GM23338 (cell line): ENCODE measurements at regions not wholly inside any gene's neighbourhood (a gene's known extent, or its start where the extent isn't known, plus 50 kb on each side); places are given as distances from the start of the nearest gene placed in this dataset.
A peak's percentile ranks its signal among the peaks of the same experiment; 100 is the strongest.

ENCODE experiments used
- ATAC-seq: fragments of 200-7000 bp; cut with Tn5 transposase; 3 replicates; pipeline ENCODE4 v1.9.1; 2020
- DNase-seq: peaks from one replicate; pipeline ENCODE4 v3.0.0-alpha.2; 2015; ENCODE audit warnings: low spot score
- H2AFZ ChIP-seq: fragments of 200-600 bp; sonication (generic); 2 replicates; pipeline ENCODE4 v1.8.0; 2016; ENCODE audit warnings: antibody characterized with exemption, mild to moderate bottlenecking, moderate library complexity
- H3F3A ChIP-seq: fragments of 200-600 bp; sonication (generic); replicated peaks from 2 replicates; pipeline ENCODE4 v1.8.0; 2017; ENCODE audit warnings: antibody characterized with exemption, mixed run types, low read depth
- H3K27ac ChIP-seq: fragments of 200-600 bp; sonication (generic); 2 replicates; pipeline ENCODE4 v1.6.1; 2016; ENCODE audit warnings: low read depth
- H3K27me3 ChIP-seq: fragments of 200-600 bp; sonication (generic); 2 replicates; pipeline ENCODE4 v1.8.0; 2016; ENCODE audit warnings: mild to moderate bottlenecking, mixed run types, moderate library complexity; ENCODE audit not compliant: insufficient read depth
- H3K36me3 ChIP-seq: fragments of 200-600 bp; sonication (generic); 2 replicates; pipeline ENCODE4 v1.8.0; 2016; ENCODE audit warnings: mild to moderate bottlenecking; ENCODE audit not compliant: insufficient read depth
- H3K4me1 ChIP-seq: fragments of 200-600 bp; sonication (generic); 2 replicates; pipeline ENCODE4 v1.8.0; 2016; ENCODE audit warnings: mild to moderate bottlenecking, moderate library complexity; ENCODE audit not compliant: insufficient read depth
- H3K4me2 ChIP-seq: fragments of 200-600 bp; sonication (generic); 2 replicates; pipeline ENCODE4 v1.7.1; 2017; ENCODE audit warnings: mixed run types
- H3K4me3 ChIP-seq: fragments of 200-600 bp; sonication (generic); 2 replicates; pipeline ENCODE4 v1.6.1; 2016; ENCODE audit warnings: mixed run types
- H3K79me2 ChIP-seq: fragments of 200-600 bp; sonication (generic); replicated peaks from 2 replicates; pipeline ENCODE4 v1.8.0; 2017; ENCODE audit warnings: mild to moderate bottlenecking; ENCODE audit not compliant: insufficient read depth
- H3K9me2 ChIP-seq: fragments of 200-600 bp; sonication (generic); 2 replicates; pipeline ENCODE4 v1.8.0; 2017; ENCODE audit not compliant: insufficient read depth
- H4K20me1 ChIP-seq: fragments of 200-600 bp; sonication (generic); replicated peaks from 2 replicates; pipeline ENCODE4 v1.8.0; 2017; ENCODE audit warnings: mild to moderate bottlenecking; ENCODE audit not compliant: insufficient read depth
- H3K27ac Mint-ChIP-seq: 2 replicates; pipeline ENCODE4 v1.8.0; 2020; ENCODE audit warnings: inconsistent platforms, mild to moderate bottlenecking, moderate library complexity, mixed read lengths
- H3K27me3 Mint-ChIP-seq: 3 replicates; pipeline ENCODE4 v1.8.0; 2022; ENCODE audit warnings: low read depth, mild to moderate bottlenecking, moderate library complexity, mixed read lengths, inconsistent platforms; ENCODE audit not compliant: insufficient read depth, poor library complexity
- H3K36me3 Mint-ChIP-seq: 3 replicates; pipeline ENCODE4 v1.8.0; 2021; ENCODE audit warnings: low read depth, mild to moderate bottlenecking, inconsistent platforms, moderate library complexity, mixed read lengths
- H3K4me1 Mint-ChIP-seq: 3 replicates; pipeline ENCODE4 v1.8.0; 2020; ENCODE audit warnings: mild to moderate bottlenecking, inconsistent platforms, mixed read lengths
- H3K4me3 Mint-ChIP-seq: 3 replicates; pipeline ENCODE4 v1.8.0; 2021; ENCODE audit warnings: moderate library complexity, mild to moderate bottlenecking, inconsistent platforms, mixed read lengths
- H3K9me3 Mint-ChIP-seq: 3 replicates; pipeline ENCODE4 v1.8.0; 2020; ENCODE audit warnings: moderate library complexity, mild to moderate bottlenecking, inconsistent platforms, mixed read lengths
- CTCF ChIP-seq, 2 experiments: fragments of 200-600 bp in 1 of 2; sonication (generic) in 1 of 2; conservative IDR thresholded peaks; 2 replicates each; pipeline versions ENCODE4 v1.5.1 to v1.6.1; 2016 to 2017; ENCODE audit warnings: antibody characterized with exemption in 2 of 2, low read depth in 2 of 2, mild to moderate bottlenecking in 2 of 2, moderate library complexity in 1 of 2
- EZH2 ChIP-seq: fragments of 200-600 bp; sonication (generic); IDR thresholded peaks from one replicate; pipeline ENCODE4 v1.8.0; 2017; ENCODE audit warnings: antibody characterized with exemption, mild to moderate bottlenecking, low read depth; ENCODE audit not compliant: unreplicated experiment
- EZH2phosphoT487 ChIP-seq: fragments of 200-600 bp; sonication (generic); IDR thresholded peaks from one replicate; pipeline ENCODE4 v1.8.1; 2018; ENCODE audit warnings: antibody characterized with exemption; ENCODE audit not compliant: unreplicated experiment
- JUNB ChIP-seq: IDR thresholded peaks from one replicate; pipeline ENCODE4 v1.6.1; 2016; ENCODE audit warnings: antibody characterized with exemption; ENCODE audit not compliant: unreplicated experiment
- REST ChIP-seq: IDR thresholded peaks from one replicate; pipeline ENCODE4 v1.6.1; 2018; ENCODE audit warnings: antibody characterized with exemption; ENCODE audit not compliant: unreplicated experiment

- TF ChIP-seq CTCF (conservative IDR thresholded peaks at IDR 0.05; ENCODE audit: low read depth in 2 of 2) (no peak), EZH2 (no peak), JUNB (no peak)
Measured at GRCh38 chr9:111150181-111150580, 111.9 kb upstream of the LPAR1 start (continued).

DNA sequence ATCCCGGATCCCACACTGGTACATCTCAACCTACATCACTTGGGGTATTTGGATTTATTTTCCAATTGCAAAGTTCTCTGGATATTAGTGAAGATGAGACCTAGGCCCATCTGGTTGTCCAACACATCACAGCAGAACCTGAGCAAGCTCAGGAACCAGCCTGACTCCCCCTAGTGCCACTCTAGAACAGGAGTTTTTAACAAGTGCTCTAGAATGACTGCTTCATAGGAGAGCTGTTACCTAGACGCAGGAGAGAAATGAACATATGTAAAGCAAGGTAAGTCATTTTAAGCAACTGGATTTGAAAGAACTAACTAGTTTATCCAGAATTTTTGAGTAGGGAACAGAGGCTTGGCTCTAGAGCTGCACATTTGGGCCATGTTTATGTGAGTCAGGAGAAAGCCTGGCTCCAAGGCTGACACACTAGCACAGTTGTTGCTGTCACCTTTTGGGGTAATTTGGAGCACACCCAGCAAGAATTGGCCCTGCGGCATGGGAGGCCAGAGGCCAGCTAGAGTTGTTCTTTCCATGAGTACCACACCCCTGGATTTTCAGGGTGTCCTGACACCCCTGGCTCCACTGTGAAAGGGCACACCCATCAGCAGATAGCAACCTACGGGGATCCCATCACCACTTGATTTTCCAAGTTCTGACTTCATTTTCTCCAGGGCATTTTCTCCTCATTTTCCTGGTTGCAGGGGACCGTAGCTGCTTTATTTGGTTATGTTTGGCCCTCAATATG lies 110.9 kb upstream of the LPAR1 start:
- TF ChIP-seq EZH2phosphoT487 (no peak), REST (no peak), CTCF (conservative IDR thresholded peaks at IDR 0.05; ENCODE audit: low read depth in 2 of 2) (peak in 1 of 2 experiments; percentile 32; a peak in 2 of 4 replicates)
- H4K20me1 ChIP-seq, result no peaks in the 10 kb centered on the region
- no peaks in the 10 kb centered on the region for H3F3A ChIP-seq
- no peaks in the 10 kb centered on the region for H3K4me1 Mint-ChIP-seq
- peaks cover 3% of the 10 kb centered on the region; the same call in 1 of the 2 replicates for H3K9me2 ChIP-seq
- H3K4me3 ChIP-seq, result no peak overlapping the region
- H2AFZ ChIP-seq, result no peak overlapping the region
- H3K27ac Mint-ChIP-seq, result no peak overlapping the region
- H3K4me2 ChIP-seq, result no peak overlapping the region
- no peak overlapping the region for H3K27ac ChIP-seq
- H3K27me3 ChIP-seq, result no peaks in the 10 kb centered on the region
- no peaks in the 10 kb centered on the region for H3K36me3 ChIP-seq
- ATAC-seq (no peak), DNase-seq (peak; percentile 8)
- no peaks in the 10 kb centered on the region for H3K36me3 Mint-ChIP-seq
- no peaks in the 10 kb centered on the region for H3K9me3 Mint-ChIP-seq
- no peaks in the 10 kb centered on the region for H3K4me1 ChIP-seq
- H3K79me2 ChIP-seq, result no peaks in the 10 kb centered on the region
- no peaks in the 10 kb centered on the region for H3K27me3 Mint-ChIP-seq
- H3K4me3 Mint-ChIP-seq, result no peak overlapping the region
